NCI-H2196 (cell line): ENCODE measurements at regions not wholly inside any gene's neighbourhood (a gene's known extent, or its start where the extent isn't known, plus 50 kb on each side); places are given as distances from the start of the nearest gene placed in this dataset.
"Not testable (repeated sequence)": the region's sequence is repeated elsewhere in the genome, so short reads cannot be mapped to it uniquely, and the experiment has no call there.

Experiments used
- DNase-seq: peaks from one replicate; lab custom pipeline; 2025; ENCODE audit not compliant: unreplicated experiment; lab: John Stamatoyannopoulos, UW

GRCh38 chr10:45564303-45564959, 108.1 kb downstream of the ZFAND4 start:
- DNase-seq, result no peak

- no peak for DNase-seq
Measured at GRCh38 chr10:45561952-45562351, 110.6 kb downstream of the ZFAND4 start.

GRCh38 chr10:45560262-45560661, 112.3 kb downstream of the ZFAND4 start:
- no peak for DNase-seq

DNA sequence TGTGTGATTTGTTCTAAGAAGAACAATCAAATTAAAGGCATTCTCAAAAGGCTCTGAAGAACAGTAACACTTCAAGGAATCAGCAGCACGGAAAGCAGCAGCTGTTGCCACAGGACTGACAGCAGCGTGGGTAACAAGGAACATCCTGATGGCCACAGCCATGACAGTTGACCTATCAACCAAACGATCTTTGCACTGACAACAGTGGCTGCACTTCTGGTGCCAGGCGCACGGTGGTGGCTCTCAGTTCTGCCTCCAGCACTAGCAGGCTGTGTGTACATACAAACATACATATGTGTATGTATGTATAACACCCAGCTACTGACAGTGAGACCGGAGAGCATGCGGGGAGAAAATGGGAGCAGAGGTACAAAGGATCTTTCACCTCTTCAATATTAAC, 114.1 kb downstream of the ZFAND4 start:
- DNase-seq, result no peak

DNA sequence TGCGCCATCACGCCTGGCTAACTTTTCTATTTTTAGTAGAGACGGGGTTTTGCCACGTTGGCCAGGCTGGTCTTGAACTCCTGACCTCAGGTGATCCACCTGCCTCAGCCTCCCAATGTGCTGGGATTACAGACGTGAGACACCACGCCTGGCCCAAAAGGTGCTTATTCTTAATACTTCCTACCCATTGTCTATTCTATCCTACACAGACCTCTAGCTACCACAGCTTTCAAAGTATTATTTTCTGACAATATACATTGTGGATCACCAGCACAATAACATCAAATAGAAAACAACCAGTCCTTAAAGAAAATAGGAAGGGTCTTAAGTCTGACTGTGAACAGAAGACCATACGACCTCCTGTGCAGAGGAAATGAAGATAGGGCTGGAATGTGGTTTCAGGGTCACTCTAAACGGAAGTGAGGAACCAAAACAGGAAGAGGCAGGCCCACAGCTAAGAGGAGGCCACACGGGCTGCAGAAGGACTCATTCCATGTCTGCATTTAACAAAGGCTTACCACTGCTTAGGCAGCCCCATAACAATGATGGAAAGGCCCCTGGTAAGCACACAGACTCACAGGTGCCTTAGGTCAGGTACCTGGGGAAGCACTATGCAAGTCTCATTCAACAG, 115.2 kb downstream of the ZFAND4 start:
- DNase-seq, result no peak

DNA sequence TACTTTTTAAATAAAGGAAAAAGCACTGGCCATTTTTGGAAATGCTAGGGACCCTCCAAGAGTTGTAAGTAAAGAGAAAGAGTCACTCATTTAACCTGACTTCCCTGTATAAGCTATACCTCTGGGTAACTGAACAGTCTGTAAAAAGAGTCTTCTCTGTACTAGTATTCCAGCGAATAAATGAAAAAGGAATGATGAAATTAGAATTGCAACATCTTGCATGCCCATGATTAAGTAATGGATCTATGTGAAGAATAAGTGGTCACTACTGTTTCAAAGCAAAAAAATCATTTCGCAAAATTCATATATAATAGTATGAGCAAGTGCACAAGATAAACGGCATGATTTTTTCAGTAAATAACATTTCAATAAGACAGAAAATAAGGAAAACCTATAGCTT, 116.8 kb downstream of the ZFAND4 start:
- DNase-seq, result no peak

GRCh38 chr10:45555332-45555731, 117.2 kb downstream of the ZFAND4 start:
- DNase-seq, result not testable (repeated sequence)

GRCh38 chr10:45553613-45554012, 119.0 kb downstream of the ZFAND4 start:
- DNase-seq, result no peak

DNA sequence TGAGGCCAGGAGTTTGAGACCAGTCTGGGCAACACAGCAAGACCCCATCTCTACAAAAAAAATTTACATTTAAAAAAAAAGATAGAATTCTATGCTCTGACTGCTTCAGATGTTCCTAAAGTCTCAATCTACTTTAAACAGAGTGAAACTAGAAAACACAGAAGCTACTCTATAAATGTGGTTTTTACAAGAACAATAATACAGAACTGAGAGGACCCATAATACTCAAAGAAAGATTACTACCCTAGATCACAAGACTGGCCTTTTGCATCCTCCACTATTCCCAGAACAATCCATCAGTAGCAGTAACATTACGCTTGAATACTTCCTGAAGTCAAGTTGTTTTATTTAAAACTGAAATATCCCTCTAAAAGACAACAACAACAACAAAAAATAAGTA, 119.4 kb downstream of the ZFAND4 start:
- DNase-seq, result no peak

- DNase-seq, result no peak
Measured at GRCh38 chr10:45552476-45552875, 120.1 kb downstream of the ZFAND4 start.

DNA sequence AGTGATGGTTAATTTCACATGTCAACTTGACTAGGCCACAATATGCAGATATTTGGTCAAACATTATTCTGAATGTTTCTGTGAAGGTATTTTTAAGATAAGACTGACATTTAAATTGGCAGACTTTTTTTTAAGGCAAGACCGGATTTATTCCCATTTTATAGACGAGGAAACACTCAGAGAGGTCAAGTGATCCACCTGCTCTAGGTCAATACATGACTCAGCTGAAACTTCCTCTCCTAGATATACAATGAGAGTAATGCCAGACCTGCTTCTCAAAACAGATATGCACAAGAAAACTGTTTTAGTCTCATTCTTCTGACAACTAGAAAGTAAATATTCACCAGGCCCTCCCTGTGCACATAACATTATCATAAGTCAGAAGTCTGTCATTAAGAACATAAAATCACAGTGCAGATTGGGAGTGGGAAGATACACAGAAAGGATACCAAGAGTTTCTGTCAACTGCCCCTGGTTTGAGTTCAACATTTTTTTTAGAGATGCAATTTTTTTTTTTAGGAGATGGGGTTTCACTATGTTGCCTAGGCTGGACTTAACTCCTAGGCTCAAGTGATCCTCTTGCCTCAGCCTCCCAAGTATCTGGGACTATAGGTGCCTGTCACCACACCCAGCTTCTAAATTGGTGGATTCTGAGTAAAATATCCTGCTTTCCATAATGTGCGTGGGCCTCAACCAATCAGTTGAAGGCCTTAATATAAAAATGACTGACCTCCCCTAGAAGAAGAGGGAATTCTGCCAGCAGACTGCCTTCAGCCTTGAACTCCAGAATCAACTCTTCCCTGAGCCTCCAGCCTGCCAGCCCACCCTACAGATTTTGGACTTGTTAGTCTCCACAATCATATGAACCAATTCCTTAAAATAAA, 121.4 kb downstream of the ZFAND4 start:
- DNase-seq, result no peak

- no peak for DNase-seq
Measured at GRCh38 chr10:45548068-45548467, 124.5 kb downstream of the ZFAND4 start.

- no peak for DNase-seq
Measured at GRCh38 chr10:45547207-45547606, 125.4 kb downstream of the ZFAND4 start.

GRCh38 chr10:45545150-45545549, 127.4 kb downstream of the ZFAND4 start:
- DNase-seq, result no peak

- DNase-seq, result no peak
Measured at GRCh38 chr10:45544191-45544590, 128.4 kb downstream of the ZFAND4 start.

DNA sequence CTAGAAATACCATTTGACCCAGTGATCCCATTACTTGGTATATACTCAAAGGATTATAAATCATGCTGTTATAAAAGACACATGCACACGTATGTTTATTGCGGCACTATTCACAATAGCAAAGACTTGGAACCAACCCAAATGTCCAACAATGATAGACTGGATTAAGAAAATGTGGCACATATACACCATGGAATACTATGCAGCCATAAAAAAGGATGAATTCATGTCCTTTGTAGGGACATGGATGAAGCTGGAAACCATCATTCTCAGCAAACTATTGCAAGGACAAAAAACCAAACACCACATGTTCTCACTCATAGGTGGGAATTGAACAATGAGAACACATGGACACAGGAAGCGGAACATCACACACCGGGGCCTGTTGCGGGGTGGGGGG, 131.5 kb downstream of the ZFAND4 start:
- DNase-seq, result not testable (repeated sequence)

- DNase-seq, result not testable (repeated sequence)
Measured at GRCh38 chr10:45540589-45540988, 132.0 kb downstream of the ZFAND4 start.

- not testable (repeated sequence) for DNase-seq
Measured at GRCh38 chr10:45539569-45539968, 133.0 kb downstream of the ZFAND4 start.

GRCh38 chr10:45534572-45534971, 138.0 kb downstream of the ZFAND4 start:
- no peak for DNase-seq

- DNase-seq, result no peak
Measured at GRCh38 chr10:45532480-45532879, 140.1 kb downstream of the ZFAND4 start.

- DNase-seq, result no peak
Measured at GRCh38 chr10:45526309-45526905, 146.2 kb downstream of the ZFAND4 start.

DNA sequence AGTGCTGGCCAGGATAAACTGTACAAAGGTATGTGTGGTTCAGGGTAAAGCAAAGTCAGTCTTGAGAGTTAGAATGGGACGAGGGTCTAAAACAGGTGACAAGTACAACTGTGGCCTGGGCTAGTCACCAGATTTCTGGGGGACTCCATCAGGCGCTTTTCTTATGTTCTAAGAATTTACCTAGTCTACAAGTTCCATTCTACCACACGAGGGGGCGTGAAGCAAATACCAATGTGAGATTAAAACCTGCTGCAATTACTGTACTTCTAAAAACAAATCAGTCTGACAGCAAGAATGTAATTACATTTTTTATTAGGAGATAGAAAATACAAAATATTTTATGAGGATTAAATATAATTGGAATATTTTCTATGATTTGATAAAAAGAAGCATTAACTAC, 146.5 kb downstream of the ALOX5 start:
- no peak for DNase-seq
